Duodenal mucosa (tissue), 2 donors: ENCODE measurements at regions not wholly inside any gene's neighbourhood (a gene's known extent, or its start where the extent isn't known, plus 50 kb on each side); places are given as distances from the start of the nearest gene placed in this dataset.

Experiments used
- H3K27ac ChIP-seq: one replicate; pipeline ENCODE4 v1.7.0; 2013; ENCODE audit warnings: low read depth, low read length
- H3K27me3 ChIP-seq, 2 donors: one replicate each; pipeline ENCODE4 v1.7.0; 2013; ENCODE audit warnings: low read length in 2 of 2, control low read depth in 1 of 2; ENCODE audit not compliant: insufficient read depth in 2 of 2, control insufficient read depth in 1 of 2
- H3K36me3 ChIP-seq, 2 donors: one replicate each; pipeline ENCODE4 v1.7.0; 2013; ENCODE audit warnings: low read length in 2 of 2, control low read depth in 1 of 2; ENCODE audit not compliant: insufficient read depth in 2 of 2, control insufficient read depth in 1 of 2
- H3K4me1 ChIP-seq, 2 donors: one replicate each; pipeline ENCODE4 v1.7.0; 2013; ENCODE audit warnings: low read length in 2 of 2, control low read depth in 1 of 2; ENCODE audit not compliant: insufficient read depth in 2 of 2, control insufficient read depth in 1 of 2
- H3K4me3 ChIP-seq, 2 donors: one replicate each; pipeline ENCODE4 v1.7.0; 2013; ENCODE audit warnings: low read length in 2 of 2, low read depth in 1 of 2
- H3K9ac ChIP-seq, 2 donors: one replicate each; pipeline ENCODE4 v1.7.0; 2013; ENCODE audit warnings: low read length in 2 of 2, low read depth in 1 of 2
- H3K9me3 ChIP-seq, 2 donors: one replicate each; pipeline ENCODE4 v1.7.0; 2013; ENCODE audit warnings: low read length in 2 of 2, control low read depth in 1 of 2; ENCODE audit not compliant: control insufficient read depth in 1 of 2

GRCh38 chr2:12168791-12169388 lies 422.5 kb downstream of the LPIN1 start:
- no peaks in the 10 kb centered on the region for H3K36me3 ChIP-seq
- H3K27me3 ChIP-seq, result no peaks in the 10 kb centered on the region
- peak overlapping the region; percentile 17 for H3K27ac ChIP-seq
- H3K9ac ChIP-seq, result no peak overlapping the region
- H3K4me1 ChIP-seq, result peaks cover 0 to 12% of the 10 kb centered on the region in 2 donors
- no peak overlapping the region for H3K4me3 ChIP-seq
- no peaks in the 10 kb centered on the region for H3K9me3 ChIP-seq

DNA sequence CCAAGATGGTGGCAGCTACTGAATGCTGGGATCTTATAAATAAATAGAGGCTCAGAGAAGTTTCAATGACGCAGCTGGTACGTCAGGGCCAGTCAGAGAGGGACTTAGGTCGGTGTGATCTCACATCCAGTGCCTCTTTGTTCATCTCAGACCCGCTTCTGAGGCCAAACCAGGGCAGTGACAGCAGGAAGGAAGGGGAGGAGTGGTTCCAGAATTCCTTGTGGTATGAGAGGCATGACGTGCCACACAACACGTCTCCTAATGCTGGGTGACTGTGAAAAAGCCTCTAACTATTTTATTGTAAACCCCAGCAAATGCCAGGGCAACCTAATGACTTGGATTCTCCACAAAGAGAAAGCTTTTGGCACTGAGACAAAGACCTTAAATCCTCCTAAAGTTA lies 423.3 kb downstream of the LPIN1 start:
- no peaks in the 10 kb centered on the region for H3K27me3 ChIP-seq
- H3K4me1 ChIP-seq, result peaks cover 0 to 12% of the 10 kb centered on the region in 2 donors
- H3K4me3 ChIP-seq, result no peak overlapping the region
- no peaks in the 10 kb centered on the region for H3K9me3 ChIP-seq
- peak overlapping the region; percentile 17 for H3K27ac ChIP-seq
- H3K9ac ChIP-seq, result no peak overlapping the region
- H3K36me3 ChIP-seq, result no peaks in the 10 kb centered on the region

DNA sequence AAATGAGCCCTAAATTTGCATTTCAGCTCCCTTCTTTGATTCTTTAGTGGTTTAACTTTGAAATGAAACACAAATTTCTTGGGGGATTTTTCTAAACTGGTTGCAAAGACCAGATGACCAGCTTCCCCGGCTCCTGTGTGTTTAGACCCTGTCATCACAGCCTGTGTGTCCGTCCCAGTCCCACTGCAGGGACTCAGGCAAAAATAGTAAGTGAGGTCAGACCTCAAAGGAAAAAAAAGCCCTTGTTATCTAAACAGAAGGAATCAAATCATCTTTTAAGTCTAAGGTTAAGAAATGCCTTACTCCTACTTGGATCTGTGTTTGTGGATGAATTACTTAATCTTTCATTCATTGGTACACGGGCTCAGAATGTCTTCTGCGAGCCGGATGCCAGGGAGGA lies 423.7 kb downstream of the LPIN1 start:
- H3K27me3 ChIP-seq, result no peaks in the 10 kb centered on the region
- H3K4me1 ChIP-seq, result peaks cover 0 to 12% of the 10 kb centered on the region in 2 donors
- H3K36me3 ChIP-seq, result no peaks in the 10 kb centered on the region
- no peak overlapping the region for H3K27ac ChIP-seq
- H3K9me3 ChIP-seq, result no peaks in the 10 kb centered on the region
- no peak overlapping the region for H3K9ac ChIP-seq
- no peak overlapping the region for H3K4me3 ChIP-seq

DNA sequence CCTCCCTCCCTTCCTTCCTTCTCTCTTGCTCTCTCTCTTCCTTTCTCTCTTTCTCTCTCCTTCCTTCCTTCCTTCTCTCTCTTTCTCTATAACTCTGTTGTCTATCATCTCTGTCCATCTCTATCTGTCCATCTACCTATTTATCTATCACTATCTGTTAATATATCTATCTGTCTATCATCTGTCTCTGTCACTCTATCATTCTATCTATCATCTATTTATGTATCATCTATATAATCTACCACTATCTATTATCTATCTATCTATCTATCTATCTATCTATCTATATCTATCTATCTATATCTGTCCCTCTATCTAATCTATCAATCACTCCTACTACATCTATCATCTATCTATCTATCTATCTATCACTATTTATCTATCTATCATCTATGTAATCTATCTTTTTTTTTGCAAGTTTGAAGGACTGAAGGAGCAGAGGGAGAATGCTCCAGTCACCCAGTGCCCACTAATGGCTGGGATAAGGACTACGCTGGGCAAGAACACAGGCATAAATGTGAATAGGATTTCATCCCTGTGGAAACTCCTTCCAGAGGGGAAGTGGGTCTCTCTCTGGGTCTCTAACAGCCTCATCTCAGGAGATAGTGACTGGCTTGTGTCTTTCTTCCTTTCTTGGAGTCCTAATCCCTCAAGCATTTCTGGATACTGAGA lies 427.0 kb downstream of the LPIN1 start:
- H3K4me1 ChIP-seq, result peaks cover 0 to 19% of the 10 kb centered on the region in 2 donors
- no peaks in the 10 kb centered on the region for H3K9me3 ChIP-seq
- H3K9ac ChIP-seq, result no peak overlapping the region
- H3K36me3 ChIP-seq, result no peaks in the 10 kb centered on the region
- H3K4me3 ChIP-seq, result no peak overlapping the region
- no peak overlapping the region for H3K27ac ChIP-seq
- H3K27me3 ChIP-seq, result no peaks in the 10 kb centered on the region

DNA sequence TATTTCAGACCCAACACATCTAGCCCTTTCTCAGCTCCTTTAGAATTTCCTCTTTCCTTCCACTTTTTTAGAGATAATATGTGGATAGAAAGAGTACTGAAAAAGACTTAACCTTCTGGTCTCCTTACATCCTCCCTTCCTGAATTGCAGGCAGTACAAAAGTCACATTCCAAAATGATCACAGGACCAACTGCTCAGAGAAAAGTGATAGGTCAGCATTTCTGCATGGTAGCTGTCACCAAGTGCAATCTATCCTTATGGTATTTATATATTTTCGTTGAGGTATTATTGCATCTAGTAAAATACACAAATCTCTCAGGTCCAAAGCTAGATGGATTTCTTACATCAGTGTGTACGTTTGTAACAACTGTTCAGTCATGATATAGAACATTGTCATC lies 427.5 kb downstream of the LPIN1 start:
- Histone ChIP-seq H3K9me3 (no peaks in the 10 kb centered on the region), H3K4me3 (no peak overlapping the region), H3K27ac (no peak overlapping the region), H3K36me3 (no peaks in the 10 kb centered on the region), H3K9ac (no peak overlapping the region), H3K27me3 (no peaks in the 10 kb centered on the region), H3K4me1 (peaks cover 0 to 15% of the 10 kb centered on the region in 2 donors)

DNA sequence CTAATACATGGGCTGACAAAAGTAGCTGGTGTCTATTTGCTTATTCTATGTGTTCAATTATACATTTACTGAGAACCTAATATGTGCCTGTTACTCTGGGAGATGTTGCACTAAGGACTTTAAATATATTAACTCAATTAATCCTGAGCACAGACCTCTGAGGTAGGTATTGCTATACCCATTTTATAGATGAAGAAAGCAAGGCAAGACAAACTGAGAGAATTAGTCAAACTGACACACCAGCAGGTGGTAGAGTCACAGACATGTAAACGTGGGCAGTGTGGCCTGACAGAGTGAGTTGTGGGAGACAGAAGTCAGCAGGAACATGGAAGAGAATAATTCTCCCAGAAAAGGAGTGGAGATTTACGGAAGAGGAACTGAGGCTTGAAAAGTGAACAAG lies 428.9 kb downstream of the LPIN1 start:
- Histone ChIP-seq H3K9ac (no peak overlapping the region), H3K4me1 (peaks cover 0 to 7% of the 10 kb centered on the region in 2 donors), H3K9me3 (no peaks in the 10 kb centered on the region), H3K27me3 (no peaks in the 10 kb centered on the region), H3K36me3 (no peaks in the 10 kb centered on the region), H3K4me3 (no peak overlapping the region), H3K27ac (no peak overlapping the region)

DNA sequence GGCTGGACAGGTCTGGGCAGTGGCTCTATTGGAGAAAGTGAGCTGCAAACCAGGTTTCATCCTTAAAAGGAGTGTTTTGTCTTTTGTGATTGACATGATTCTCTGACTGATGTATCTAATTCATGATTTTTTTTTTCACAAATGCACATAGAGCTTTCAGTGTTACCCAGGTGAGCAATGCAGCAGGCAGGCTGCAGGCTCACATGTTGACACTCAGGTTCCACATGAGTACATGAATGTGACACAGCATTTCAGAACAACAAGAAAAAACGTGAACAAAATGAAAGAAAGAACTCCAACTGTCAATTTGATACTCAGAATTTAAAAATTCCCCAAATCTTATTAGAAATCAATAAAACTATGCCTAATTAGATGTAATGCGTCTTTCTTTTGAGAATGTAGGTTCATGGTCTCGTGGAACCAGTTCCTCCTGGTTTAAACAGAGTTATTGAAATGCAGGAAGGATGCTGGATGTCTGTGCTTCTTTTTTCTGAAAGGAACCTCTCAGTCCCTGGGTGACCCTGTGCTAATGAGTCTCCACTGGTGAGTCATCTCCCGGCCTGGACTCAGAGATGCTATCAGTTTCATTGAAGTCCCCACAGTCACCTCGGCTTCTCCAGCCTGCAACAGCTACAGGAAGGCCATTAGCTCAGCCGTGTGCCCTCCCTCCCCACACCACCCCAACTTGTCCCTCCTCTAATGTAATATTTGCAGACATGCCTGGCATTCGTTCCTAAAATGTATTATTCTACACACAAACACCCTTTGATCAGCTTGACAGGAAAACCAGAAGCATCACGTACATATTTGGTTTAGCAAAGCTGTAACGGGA lies 430.4 kb downstream of the LPIN1 start:
- Histone ChIP-seq H3K4me3 (no peak overlapping the region), H3K36me3 (no peaks in the 10 kb centered on the region), H3K27ac (no peak overlapping the region), H3K9ac (no peak overlapping the region), H3K9me3 (no peaks in the 10 kb centered on the region), H3K4me1 (peaks cover 0 to 7% of the 10 kb centered on the region in 2 donors), H3K27me3 (no peaks in the 10 kb centered on the region)

DNA sequence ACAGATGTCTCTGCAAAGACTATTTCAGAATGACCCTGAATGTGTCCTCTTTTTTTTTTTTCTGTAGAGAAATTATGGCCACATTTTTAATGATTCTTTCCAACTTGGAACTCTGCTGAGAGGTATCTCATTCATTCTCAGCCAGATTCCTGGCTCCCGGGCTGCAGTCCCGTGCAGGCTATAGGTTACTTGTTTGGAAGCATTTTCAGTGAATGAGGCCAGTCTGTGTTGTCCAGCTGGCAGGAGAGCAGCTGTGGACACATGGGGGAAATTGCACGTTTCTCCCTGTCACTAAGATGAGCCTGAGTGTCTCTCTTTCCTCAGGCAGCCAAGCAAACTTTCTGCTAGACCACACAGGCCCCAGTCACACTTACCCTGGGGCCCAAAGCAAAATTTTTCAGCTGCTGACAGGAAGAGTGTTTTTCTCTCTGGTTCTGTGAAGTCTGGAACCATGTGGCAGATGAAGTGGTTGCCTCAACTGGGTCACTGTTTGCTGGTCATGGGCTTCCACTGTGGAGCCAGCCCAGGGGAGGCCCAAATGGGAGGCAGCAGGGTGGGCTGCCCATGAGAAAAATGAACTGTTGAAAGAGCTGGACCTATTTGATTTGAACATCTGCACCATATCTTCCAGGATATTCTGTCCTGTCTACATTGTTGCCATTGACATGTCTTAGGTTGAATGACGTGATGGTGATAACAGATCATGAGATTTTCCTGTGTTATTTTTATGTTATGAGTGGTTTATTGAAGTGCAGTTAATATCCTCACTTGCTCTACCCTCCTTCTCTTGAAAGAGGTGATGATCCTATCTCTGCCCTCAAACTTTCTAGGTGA lies 431.2 kb downstream of the LPIN1 start:
- no peak overlapping the region for H3K9ac ChIP-seq
- H3K9me3 ChIP-seq, result no peaks in the 10 kb centered on the region
- peaks cover 0 to 7% of the 10 kb centered on the region in 2 donors for H3K4me1 ChIP-seq
- peak overlapping the region; percentile 51 for H3K27ac ChIP-seq
- no peaks in the 10 kb centered on the region for H3K36me3 ChIP-seq
- H3K27me3 ChIP-seq, result no peaks in the 10 kb centered on the region
- no peak overlapping the region for H3K4me3 ChIP-seq

- no peak overlapping the region for H3K27ac ChIP-seq
- no peak overlapping the region for H3K4me3 ChIP-seq
These were observed 432.1 kb downstream of the LPIN1 start for GRCh38 chr2:12178289-12179080.

More at GRCh38 chr2:12178289-12179080, 432.1 kb downstream of the LPIN1 start:
- no peaks in the 10 kb centered on the region for H3K9me3 ChIP-seq
- no peaks in the 10 kb centered on the region for H3K27me3 ChIP-seq
- H3K36me3 ChIP-seq, result no peaks in the 10 kb centered on the region
- H3K4me1 ChIP-seq, result peaks cover 0 to 7% of the 10 kb centered on the region in 2 donors
- H3K9ac ChIP-seq, result no peak overlapping the region
